ENCODE measurements at regions not wholly inside any gene's neighbourhood (a gene's known extent, or its start where the extent isn't known, plus 50 kb on each side); places are given as distances from the start of the nearest gene placed in this dataset.

DNA sequence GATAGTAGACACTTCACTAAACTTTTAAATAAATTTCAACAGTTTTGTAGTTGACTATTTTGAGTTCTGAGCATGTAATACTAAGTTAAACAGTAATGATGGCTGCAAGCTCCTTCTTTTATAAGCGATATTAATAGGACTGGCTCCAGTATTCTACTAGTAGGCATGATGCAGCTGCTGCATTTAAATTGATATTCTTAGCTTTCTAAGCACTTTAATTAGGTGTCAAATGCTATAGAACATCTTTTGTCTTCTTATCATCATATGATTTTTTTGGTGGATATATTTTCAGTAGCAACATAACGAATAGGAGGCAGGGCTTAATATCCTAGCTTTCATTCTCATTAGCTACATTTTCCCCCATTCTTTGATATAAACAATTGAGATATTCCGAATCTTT lies 141.1 kb downstream of the FBXO4 start:
- no peak for TF ChIP-seq ZFP30 (CRISPR knock-in tag; IDR thresholded peaks at IDR 0.05)
- TF ChIP-seq SNAI2 (CRISPR knock-in tag; IDR thresholded peaks at IDR 0.05): no peak
- TF ChIP-seq TOX (CRISPR knock-in tag; IDR thresholded peaks at IDR 0.05; ENCODE audit: borderline replicate concordance): no peak
- no peak for TF ChIP-seq PPARA (CRISPR knock-in tag; IDR thresholded peaks at IDR 0.05; ENCODE audit: borderline replicate concordance)
- no peak for TF ChIP-seq BACH2 (CRISPR knock-in tag; IDR thresholded peaks at IDR 0.05; ENCODE audit: borderline replicate concordance)
- TF ChIP-seq, protein P1, sequence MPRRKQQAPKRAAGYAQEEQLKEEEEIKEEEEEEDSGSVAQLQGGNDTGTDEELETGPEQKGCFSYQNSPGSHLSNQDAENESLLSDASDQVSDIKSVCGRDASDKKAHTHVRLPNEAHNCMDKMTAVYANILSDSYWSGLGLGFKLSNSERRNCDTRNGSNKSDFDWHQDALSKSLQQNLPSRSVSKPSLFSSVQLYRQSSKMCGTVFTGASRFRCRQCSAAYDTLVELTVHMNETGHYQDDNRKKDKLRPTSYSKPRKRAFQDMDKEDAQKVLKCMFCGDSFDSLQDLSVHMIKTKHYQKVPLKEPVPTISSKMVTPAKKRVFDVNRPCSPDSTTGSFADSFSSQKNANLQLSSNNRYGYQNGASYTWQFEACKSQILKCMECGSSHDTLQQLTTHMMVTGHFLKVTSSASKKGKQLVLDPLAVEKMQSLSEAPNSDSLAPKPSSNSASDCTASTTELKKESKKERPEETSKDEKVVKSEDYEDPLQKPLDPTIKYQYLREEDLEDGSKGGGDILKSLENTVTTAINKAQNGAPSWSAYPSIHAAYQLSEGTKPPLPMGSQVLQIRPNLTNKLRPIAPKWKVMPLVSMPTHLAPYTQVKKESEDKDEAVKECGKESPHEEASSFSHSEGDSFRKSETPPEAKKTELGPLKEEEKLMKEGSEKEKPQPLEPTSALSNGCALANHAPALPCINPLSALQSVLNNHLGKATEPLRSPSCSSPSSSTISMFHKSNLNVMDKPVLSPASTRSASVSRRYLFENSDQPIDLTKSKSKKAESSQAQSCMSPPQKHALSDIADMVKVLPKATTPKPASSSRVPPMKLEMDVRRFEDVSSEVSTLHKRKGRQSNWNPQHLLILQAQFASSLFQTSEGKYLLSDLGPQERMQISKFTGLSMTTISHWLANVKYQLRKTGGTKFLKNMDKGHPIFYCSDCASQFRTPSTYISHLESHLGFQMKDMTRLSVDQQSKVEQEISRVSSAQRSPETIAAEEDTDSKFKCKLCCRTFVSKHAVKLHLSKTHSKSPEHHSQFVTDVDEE (CRISPR knock-in tag; IDR thresholded peaks at IDR 0.05): no peak
- no peak for TF ChIP-seq GLIS3 (CRISPR knock-in tag; IDR thresholded peaks at IDR 0.05)
- no peak for TF ChIP-seq ZNF70 (CRISPR knock-in tag; IDR thresholded peaks at IDR 0.05)
- no peak for ATAC-seq

DNA sequence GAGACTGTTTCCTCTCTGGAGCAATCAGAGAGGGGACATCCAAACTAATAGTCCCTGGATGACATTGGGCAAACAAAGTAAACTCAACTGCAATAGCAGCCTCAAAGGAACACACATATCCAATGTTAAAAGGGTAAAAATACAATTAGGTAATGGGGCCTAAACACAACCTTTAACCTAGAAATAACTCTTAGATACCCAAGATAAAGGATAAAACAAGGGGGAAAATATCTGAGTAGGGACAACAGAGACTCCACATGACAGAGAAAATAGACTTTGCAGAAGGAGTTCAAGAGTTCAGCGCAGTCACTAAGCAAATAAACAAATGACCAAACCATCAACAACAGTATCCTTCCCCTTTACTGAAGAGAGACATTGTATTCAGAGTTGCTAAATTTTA lies 149.3 kb downstream of the FBXO4 start:
- no peak for ATAC-seq
- TF ChIP-seq ZC3H10 (CRISPR knock-in tag; IDR thresholded peaks at IDR 0.05): no peak
- no peak for TF ChIP-seq RARB (CRISPR knock-in tag; IDR thresholded peaks at IDR 0.05)
- TF ChIP-seq, protein P2, sequence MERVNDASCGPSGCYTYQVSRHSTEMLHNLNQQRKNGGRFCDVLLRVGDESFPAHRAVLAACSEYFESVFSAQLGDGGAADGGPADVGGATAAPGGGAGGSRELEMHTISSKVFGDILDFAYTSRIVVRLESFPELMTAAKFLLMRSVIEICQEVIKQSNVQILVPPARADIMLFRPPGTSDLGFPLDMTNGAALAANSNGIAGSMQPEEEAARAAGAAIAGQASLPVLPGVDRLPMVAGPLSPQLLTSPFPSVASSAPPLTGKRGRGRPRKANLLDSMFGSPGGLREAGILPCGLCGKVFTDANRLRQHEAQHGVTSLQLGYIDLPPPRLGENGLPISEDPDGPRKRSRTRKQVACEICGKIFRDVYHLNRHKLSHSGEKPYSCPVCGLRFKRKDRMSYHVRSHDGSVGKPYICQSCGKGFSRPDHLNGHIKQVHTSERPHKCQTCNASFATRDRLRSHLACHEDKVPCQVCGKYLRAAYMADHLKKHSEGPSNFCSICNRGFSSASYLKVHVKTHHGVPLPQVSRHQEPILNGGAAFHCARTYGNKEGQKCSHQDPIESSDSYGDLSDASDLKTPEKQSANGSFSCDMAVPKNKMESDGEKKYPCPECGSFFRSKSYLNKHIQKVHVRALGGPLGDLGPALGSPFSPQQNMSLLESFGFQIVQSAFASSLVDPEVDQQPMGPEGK (CRISPR knock-in tag; IDR thresholded peaks at IDR 0.05; ENCODE audit: borderline replicate concordance): no peak
- no peak for TF ChIP-seq CSDC2 (CRISPR knock-in tag; IDR thresholded peaks at IDR 0.05)
- no peak for TF ChIP-seq TOX (CRISPR knock-in tag; IDR thresholded peaks at IDR 0.05; ENCODE audit: borderline replicate concordance)
- TF ChIP-seq, protein P3, sequence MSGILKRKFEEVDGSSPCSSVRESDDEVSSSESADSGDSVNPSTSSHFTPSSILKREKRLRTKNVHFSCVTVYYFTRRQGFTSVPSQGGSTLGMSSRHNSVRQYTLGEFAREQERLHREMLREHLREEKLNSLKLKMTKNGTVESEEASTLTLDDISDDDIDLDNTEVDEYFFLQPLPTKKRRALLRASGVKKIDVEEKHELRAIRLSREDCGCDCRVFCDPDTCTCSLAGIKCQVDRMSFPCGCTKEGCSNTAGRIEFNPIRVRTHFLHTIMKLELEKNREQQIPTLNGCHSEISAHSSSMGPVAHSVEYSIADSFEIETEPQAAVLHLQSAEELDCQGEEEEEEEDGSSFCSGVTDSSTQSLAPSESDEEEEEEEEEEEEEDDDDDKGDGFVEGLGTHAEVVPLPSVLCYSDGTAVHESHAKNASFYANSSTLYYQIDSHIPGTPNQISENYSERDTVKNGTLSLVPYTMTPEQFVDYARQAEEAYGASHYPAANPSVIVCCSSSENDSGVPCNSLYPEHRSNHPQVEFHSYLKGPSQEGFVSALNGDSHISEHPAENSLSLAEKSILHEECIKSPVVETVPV (CRISPR knock-in tag; IDR thresholded peaks at IDR 0.05): no peak
- TF ChIP-seq, protein P4, sequence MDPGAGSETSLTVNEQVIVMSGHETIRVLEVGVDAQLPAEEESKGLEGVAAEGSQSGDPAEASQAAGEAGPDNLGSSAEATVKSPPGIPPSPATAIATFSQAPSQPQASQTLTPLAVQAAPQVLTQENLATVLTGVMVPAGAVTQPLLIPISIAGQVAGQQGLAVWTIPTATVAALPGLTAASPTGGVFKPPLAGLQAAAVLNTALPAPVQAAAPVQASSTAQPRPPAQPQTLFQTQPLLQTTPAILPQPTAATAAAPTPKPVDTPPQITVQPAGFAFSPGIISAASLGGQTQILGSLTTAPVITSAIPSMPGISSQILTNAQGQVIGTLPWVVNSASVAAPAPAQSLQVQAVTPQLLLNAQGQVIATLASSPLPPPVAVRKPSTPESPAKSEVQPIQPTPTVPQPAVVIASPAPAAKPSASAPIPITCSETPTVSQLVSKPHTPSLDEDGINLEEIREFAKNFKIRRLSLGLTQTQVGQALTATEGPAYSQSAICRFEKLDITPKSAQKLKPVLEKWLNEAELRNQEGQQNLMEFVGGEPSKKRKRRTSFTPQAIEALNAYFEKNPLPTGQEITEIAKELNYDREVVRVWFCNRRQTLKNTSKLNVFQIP (CRISPR knock-in tag; IDR thresholded peaks at IDR 0.05; ENCODE audit: borderline replicate concordance, low read depth): no peak
- TF ChIP-seq PPARA (CRISPR knock-in tag; IDR thresholded peaks at IDR 0.05; ENCODE audit: borderline replicate concordance): no peak
- TF ChIP-seq ZNF565 (CRISPR knock-in tag; conservative IDR thresholded peaks at IDR 0.05; ENCODE audit: low read depth): no peak
- TF ChIP-seq, protein P5, sequence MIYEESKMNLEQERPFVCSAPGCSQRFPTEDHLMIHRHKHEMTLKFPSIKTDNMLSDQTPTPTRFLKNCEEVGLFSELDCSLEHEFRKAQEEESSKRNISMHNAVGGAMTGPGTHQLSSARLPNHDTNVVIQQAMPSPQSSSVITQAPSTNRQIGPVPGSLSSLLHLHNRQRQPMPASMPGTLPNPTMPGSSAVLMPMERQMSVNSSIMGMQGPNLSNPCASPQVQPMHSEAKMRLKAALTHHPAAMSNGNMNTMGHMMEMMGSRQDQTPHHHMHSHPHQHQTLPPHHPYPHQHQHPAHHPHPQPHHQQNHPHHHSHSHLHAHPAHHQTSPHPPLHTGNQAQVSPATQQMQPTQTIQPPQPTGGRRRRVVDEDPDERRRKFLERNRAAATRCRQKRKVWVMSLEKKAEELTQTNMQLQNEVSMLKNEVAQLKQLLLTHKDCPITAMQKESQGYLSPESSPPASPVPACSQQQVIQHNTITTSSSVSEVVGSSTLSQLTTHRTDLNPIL (CRISPR knock-in tag; IDR thresholded peaks at IDR 0.05; ENCODE audit: low read depth): no peak
- TF ChIP-seq GLIS3 (CRISPR knock-in tag; IDR thresholded peaks at IDR 0.05): no peak
- TF ChIP-seq ZNF8 (CRISPR knock-in tag; IDR thresholded peaks at IDR 0.05): no peak
- TF ChIP-seq ESRRG (CRISPR knock-in tag; IDR thresholded peaks at IDR 0.05): no peak
- no peak for TF ChIP-seq ZFP3 (CRISPR knock-in tag; IDR thresholded peaks at IDR 0.05)
- TF ChIP-seq TCF4 (CRISPR knock-in tag; IDR thresholded peaks at IDR 0.05; ENCODE audit: borderline replicate concordance): no peak
- TF ChIP-seq OSR1 (CRISPR knock-in tag; IDR thresholded peaks at IDR 0.05): no peak
- TF ChIP-seq SNAI2 (CRISPR knock-in tag; IDR thresholded peaks at IDR 0.05): no peak
- no peak for TF ChIP-seq ARNTL (CRISPR knock-in tag; IDR thresholded peaks at IDR 0.05; ENCODE audit: borderline replicate concordance, low read depth)

DNA sequence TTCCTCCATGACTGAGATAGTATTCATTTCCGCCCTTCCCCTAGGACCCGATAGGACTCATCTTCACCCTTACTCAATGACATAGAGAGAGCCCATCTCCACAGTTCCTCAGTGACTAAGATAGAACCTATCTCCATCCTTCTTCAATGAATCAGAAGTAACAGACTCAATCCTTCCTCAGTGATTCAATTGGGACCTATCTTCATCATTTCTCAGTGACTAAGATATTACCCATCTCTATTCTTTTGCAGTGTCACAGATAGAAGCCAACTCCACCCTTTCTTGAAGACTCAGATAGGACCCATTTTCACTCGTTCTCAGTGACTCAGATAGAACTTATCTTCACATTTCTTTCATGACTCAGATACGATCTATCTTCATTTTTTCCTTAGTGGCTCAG lies 164.6 kb downstream of the FBXO4 start:
- no peak for ATAC-seq
- TF ChIP-seq RARB (CRISPR knock-in tag; IDR thresholded peaks at IDR 0.05): no peak
